CD4-positive, alpha-beta T cell (primary cell): ENCODE measurements at regions not wholly inside any gene's neighbourhood (a gene's known extent, or its start where the extent isn't known, plus 50 kb on each side); places are given as distances from the start of the nearest gene placed in this dataset.

Source experiments
- ATAC-seq: fragments of 200-7000 bp; cut with Tn5 transposase; one replicate; pipeline ENCODE4 v1.10.0; 2022; ENCODE audit warnings: mild to moderate bottlenecking; ENCODE audit not compliant: poor library complexity
- CTCF ChIA-PET: fragments of 350-600 bp; sonication (Branson Sonifier 250); formaldehyde crosslinking; loops from one replicate; lab custom pipeline; 2021; ENCODE audit warnings: antibody characterized with exemption, inconsistent platforms; lab: Charles Lee
- POLR2A ChIA-PET: fragments of 350-600 bp; sonication (Branson Sonifier 250); formaldehyde crosslinking; loops from one replicate; lab custom pipeline; 2021; ENCODE audit warnings: antibody characterized with exemption, inconsistent platforms; lab: Charles Lee
- DNase-seq, 14 experiments: peaks; one replicate each; pipeline ENCODE4 v3.0.0-alpha.2; 2013 to 2020; ENCODE audit warnings: mixed read lengths in 2 of 14
- H3K27ac ChIP-seq, 2 donors: one replicate each; pipeline versions ENCODE4 v1.5.1 to v1.7.0; 2013; ENCODE audit warnings: low read length in 2 of 2, low read depth in 1 of 2, mild to moderate bottlenecking in 1 of 2
- H3K27me3 ChIP-seq, 2 experiments: 1 replicate in 1 of 2; 2 replicates in 1 of 2; pipeline versions ENCODE4 v1.6.1 to v1.7.0; 2013; ENCODE audit warnings: low read length in 2 of 2, control low read depth in 1 of 2, mild to moderate bottlenecking in 1 of 2, moderate library complexity in 1 of 2; ENCODE audit not compliant: insufficient read depth in 2 of 2, control insufficient read depth in 1 of 2
- H3K36me3 ChIP-seq: one replicate; pipeline ENCODE4 v1.6.1; 2013; ENCODE audit warnings: low read length, control low read depth; ENCODE audit not compliant: insufficient read depth
- H3K4me1 ChIP-seq: one replicate; pipeline ENCODE4 v1.6.1; 2013; ENCODE audit warnings: low read length, control low read depth; ENCODE audit not compliant: insufficient read depth
- H3K4me3 ChIP-seq: one replicate; pipeline ENCODE4 v1.5.1; 2013; ENCODE audit warnings: mild to moderate bottlenecking, low read length, moderate library complexity
- H3K9me3 ChIP-seq, 2 experiments: 1 replicate in 1 of 2; 2 replicates in 1 of 2; pipeline versions ENCODE4 v1.6.1 to v1.7.0; 2013; ENCODE audit warnings: low read length in 2 of 2, mild to moderate bottlenecking in 2 of 2, control low read depth in 1 of 2, moderate library complexity in 1 of 2; ENCODE audit not compliant: control insufficient read depth in 1 of 2, insufficient read depth in 1 of 2
- H3K27ac Mint-ChIP-seq: one replicate; pipeline ENCODE4 v1.8.0; 2020; ENCODE audit warnings: mixed read lengths
- H3K27me3 Mint-ChIP-seq: one replicate; pipeline ENCODE4 v1.8.0; 2021; ENCODE audit warnings: mixed read lengths
- H3K36me3 Mint-ChIP-seq: one replicate; pipeline ENCODE4 v1.8.0; 2021; ENCODE audit warnings: low read depth, mixed read lengths
- H3K4me1 Mint-ChIP-seq: one replicate; pipeline ENCODE4 v1.8.0; 2021; ENCODE audit warnings: low read depth, mixed read lengths
- H3K4me3 Mint-ChIP-seq: one replicate; pipeline ENCODE4 v1.8.0; 2020; ENCODE audit warnings: mild to moderate bottlenecking, mixed read lengths
- H3K9me3 Mint-ChIP-seq: one replicate; pipeline ENCODE4 v1.8.0; 2020; ENCODE audit warnings: mixed read lengths
- CTCF ChIP-seq: fragments of 200-600 bp; IDR thresholded peaks from one replicate; pipeline ENCODE4 v1.8.0; 2022; ENCODE audit warnings: antibody characterized with exemption, mild to moderate bottlenecking
- intact Hi-C, 2 experiments: fragments of 100-400 bp; cut with DNase I in 1 of 2; cut with micrococcal nuclease in 1 of 2; formaldehyde crosslinking; loops; one replicate each; pipeline versions ENCODE4 v1.15.1 to v1.9.0; 2023 to 2025; cut with DNase I, micrococcal nuclease

GRCh38 chr7:24073651-24074420 is 210.2 kb upstream of the NPY start:
- POLR2A ChIA-PET: no interaction called here
- H3K4me3 Mint-ChIP-seq: no peak overlapping the region

GRCh38 chr7:24075426-24075810 is 208.6 kb upstream of the NPY start:
- ATAC-seq (no peak), DNase-seq (no peak)
- Histone ChIP-seq H3K27me3 (no peaks in the 10 kb centered on the region), H3K36me3 (no peaks in the 10 kb centered on the region), H3K4me1 (no peaks in the 10 kb centered on the region), H3K9me3 (no peaks in the 10 kb centered on the region), H3K27ac (no peak overlapping the region), H3K4me3 (no peak overlapping the region)
- no peak overlapping the region for H3K4me3 Mint-ChIP-seq
- no peak for TF ChIP-seq CTCF
- H3K27me3 Mint-ChIP-seq: peaks cover 5% of the 10 kb centered on the region
- CTCF ChIA-PET: no interaction called here
- POLR2A ChIA-PET: no interaction called here
- intact Hi-C loops: no loop called here
- no peaks in the 10 kb centered on the region for H3K9me3 Mint-ChIP-seq
- no peaks in the 10 kb centered on the region for H3K36me3 Mint-ChIP-seq
- H3K27ac Mint-ChIP-seq: no peak overlapping the region
- H3K4me1 Mint-ChIP-seq: no peaks in the 10 kb centered on the region

More at GRCh38 chr7:24073651-24074420, 210.2 kb upstream of the NPY start:
- intact Hi-C loops: no loop called here
- Histone ChIP-seq H3K4me1 (no peaks in the 10 kb centered on the region), H3K9me3 (no peaks in the 10 kb centered on the region), H3K4me3 (no peak overlapping the region), H3K27me3 (no peaks in the 10 kb centered on the region), H3K36me3 (no peaks in the 10 kb centered on the region), H3K27ac (no peak overlapping the region)
- TF ChIP-seq CTCF: no peak
- no peaks in the 10 kb centered on the region for H3K9me3 Mint-ChIP-seq
- CTCF ChIA-PET: no interaction called here
- no peaks in the 10 kb centered on the region for H3K36me3 Mint-ChIP-seq
- peaks cover 5% of the 10 kb centered on the region for H3K27me3 Mint-ChIP-seq
- H3K27ac Mint-ChIP-seq: no peak overlapping the region
- H3K4me1 Mint-ChIP-seq: no peaks in the 10 kb centered on the region
- no peak for ATAC-seq
- no peak for DNase-seq

- no peak for ATAC-seq
- no peak for TF ChIP-seq CTCF
- no peaks in the 10 kb centered on the region for H3K36me3 ChIP-seq
These were observed 201.2 kb upstream of the NPY start for GRCh38 chr7:24082826-24083225.

More at GRCh38 chr7:24082826-24083225, 201.2 kb upstream of the NPY start:
- POLR2A ChIA-PET: no interaction called here
- H3K9me3 Mint-ChIP-seq: peaks cover 6% of the 10 kb centered on the region
- Histone ChIP-seq H3K9me3 (peaks cover 5 to 8% of the 10 kb centered on the region in 2 experiments), H3K27me3 (no peaks in the 10 kb centered on the region), H3K4me1 (no peaks in the 10 kb centered on the region), H3K27ac (no peak overlapping the region), H3K4me3 (no peak overlapping the region)
- intact Hi-C loops: no loop called here
- H3K4me3 Mint-ChIP-seq: no peak overlapping the region
- H3K36me3 Mint-ChIP-seq: no peaks in the 10 kb centered on the region
- H3K4me1 Mint-ChIP-seq: no peaks in the 10 kb centered on the region
- H3K27ac Mint-ChIP-seq: no peak overlapping the region
- CTCF ChIA-PET: no interaction called here
- peaks cover 5% of the 10 kb centered on the region for H3K27me3 Mint-ChIP-seq
- DNase-seq: no peak
